ENCODE measurements at regions not wholly inside any gene's neighbourhood (a gene's known extent, or its start where the extent isn't known, plus 50 kb on each side); places are given as distances from the start of the nearest gene placed in this dataset.

GRCh38 chr14:82146846-82147245 lies 613.2 kb upstream of the SEL1L start:
- TF ChIP-seq, protein P1, sequence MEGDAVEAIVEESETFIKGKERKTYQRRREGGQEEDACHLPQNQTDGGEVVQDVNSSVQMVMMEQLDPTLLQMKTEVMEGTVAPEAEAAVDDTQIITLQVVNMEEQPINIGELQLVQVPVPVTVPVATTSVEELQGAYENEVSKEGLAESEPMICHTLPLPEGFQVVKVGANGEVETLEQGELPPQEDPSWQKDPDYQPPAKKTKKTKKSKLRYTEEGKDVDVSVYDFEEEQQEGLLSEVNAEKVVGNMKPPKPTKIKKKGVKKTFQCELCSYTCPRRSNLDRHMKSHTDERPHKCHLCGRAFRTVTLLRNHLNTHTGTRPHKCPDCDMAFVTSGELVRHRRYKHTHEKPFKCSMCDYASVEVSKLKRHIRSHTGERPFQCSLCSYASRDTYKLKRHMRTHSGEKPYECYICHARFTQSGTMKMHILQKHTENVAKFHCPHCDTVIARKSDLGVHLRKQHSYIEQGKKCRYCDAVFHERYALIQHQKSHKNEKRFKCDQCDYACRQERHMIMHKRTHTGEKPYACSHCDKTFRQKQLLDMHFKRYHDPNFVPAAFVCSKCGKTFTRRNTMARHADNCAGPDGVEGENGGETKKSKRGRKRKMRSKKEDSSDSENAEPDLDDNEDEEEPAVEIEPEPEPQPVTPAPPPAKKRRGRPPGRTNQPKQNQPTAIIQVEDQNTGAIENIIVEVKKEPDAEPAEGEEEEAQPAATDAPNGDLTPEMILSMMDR (conservative IDR thresholded peaks at IDR 0.05 in 1 of 2, IDR thresholded peaks at IDR 0.05 in 1 of 2; ENCODE audit: extremely low read depth in 1 of 2, insufficient read depth in 1 of 2, low read depth in 1 of 2, low read length in 2 of 2), result no peak
- TF ChIP-seq EZH2 (IDR thresholded peaks at IDR 0.05; ENCODE audit: borderline replicate concordance, low read length), result no peak

All from mammary epithelial cell (primary cell).